ENCODE measurements at regions not wholly inside any gene's neighbourhood (a gene's known extent, or its start where the extent isn't known, plus 50 kb on each side); places are given as distances from the start of the nearest gene placed in this dataset.

GRCh38 chr10:113441686-113442270 is 111.1 kb upstream of the HABP2 start:
- no peak for TF ChIP-seq CTCF (IDR thresholded peaks at IDR 0.05)
- TF ChIP-seq POLR2A (IDR thresholded peaks at IDR 0.05), result no peak

Measured in lower leg skin (tissue), 3 donors.